Tibial artery (tissue), 4 donors: ENCODE measurements at regions not wholly inside any gene's neighbourhood (a gene's known extent, or its start where the extent isn't known, plus 50 kb on each side); places are given as distances from the start of the nearest gene placed in this dataset.

Source experiments
- DNase-seq, 2 donors: peaks; one replicate each; pipeline ENCODE4 v3.0.0-alpha.2; 2019
- H3K27ac ChIP-seq, 2 donors: fragments of 200-600 bp; sonication (generic) in 1 of 2; 1 replicate in 1 of 2; 2 replicates in 1 of 2; pipeline ENCODE4 v1.5.1; 2018 to 2019; ENCODE audit warnings: mild to moderate bottlenecking in 1 of 2
- H3K27me3 ChIP-seq, 2 donors: fragments of 200-600 bp; sonication (generic) in 1 of 2; one replicate each; pipeline versions ENCODE4 v1.5.1 to v1.6.0; 2016 to 2019
- H3K36me3 ChIP-seq, 3 donors: fragments of 200-600 bp; sonication (generic) in 2 of 3; one replicate each; pipeline ENCODE4 v1.5.1; 2016 to 2019; ENCODE audit warnings: mild to moderate bottlenecking in 2 of 3
- H3K4me1 ChIP-seq, 4 donors: fragments of 200-600 bp; sonication (generic) in 2 of 4; 1 replicate in 3 of 4; 2 replicates in 1 of 4; pipeline ENCODE4 v1.5.1; 2016 to 2019
- H3K4me3 ChIP-seq, 2 donors: fragments of 200-600 bp; sonication (generic) in 1 of 2; 1 replicate in 1 of 2; 2 replicates in 1 of 2; pipeline ENCODE4 v1.5.1; 2018 to 2019; ENCODE audit warnings: mild to moderate bottlenecking in 2 of 2
- H3K9me3 ChIP-seq, 3 donors: fragments of 200-600 bp; sonication (generic) in 1 of 3; one replicate each; pipeline ENCODE4 v1.5.1; 2016 to 2019
- intact Hi-C: fragments of 100-400 bp; cut with DNase I; formaldehyde crosslinking; loops from one replicate; pipeline ENCODE4 v1.15.0; 2023; ENCODE audit warnings: low total_unique reads
- TF ChIP-seq, protein P1 (sequence below), 2 experiments: fragments of 200-600 bp in 1 of 2; fragments of 450-650 bp in 1 of 2; IDR thresholded peaks; one replicate each; pipeline ENCODE4 v1.5.1; 2017 to 2019; ENCODE audit warnings: antibody characterized with exemption in 2 of 2, mild to moderate bottlenecking in 1 of 2, moderate library complexity in 1 of 2

DNA sequence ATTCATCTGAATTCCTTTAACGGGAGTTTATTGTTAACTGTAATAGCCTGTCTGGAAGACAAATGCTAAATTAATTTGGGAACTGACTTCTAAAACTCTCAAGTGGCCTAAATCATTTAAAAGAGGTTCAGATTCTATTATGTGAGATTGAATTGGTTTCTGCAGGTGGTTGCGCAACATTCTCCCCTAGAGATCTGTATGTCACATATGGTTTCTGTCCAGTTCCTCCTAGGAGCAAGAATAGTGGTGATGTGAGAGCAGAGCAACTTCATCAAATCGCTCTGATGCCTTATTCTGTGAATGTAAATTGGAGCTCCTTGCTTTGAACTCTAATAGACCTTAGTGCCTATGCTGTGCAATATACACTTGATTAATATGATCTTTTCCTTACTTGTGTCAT is 144.6 kb upstream of the GPR101 start:
- H3K9me3 ChIP-seq = no peaks in the 10 kb centered on the region
- no peak overlapping the region for H3K4me3 ChIP-seq
- H3K27me3 ChIP-seq = no peaks in the 10 kb centered on the region
- no peaks in the 10 kb centered on the region for H3K36me3 ChIP-seq
- intact Hi-C loops = no loop called here
- TF ChIP-seq, protein P1, sequence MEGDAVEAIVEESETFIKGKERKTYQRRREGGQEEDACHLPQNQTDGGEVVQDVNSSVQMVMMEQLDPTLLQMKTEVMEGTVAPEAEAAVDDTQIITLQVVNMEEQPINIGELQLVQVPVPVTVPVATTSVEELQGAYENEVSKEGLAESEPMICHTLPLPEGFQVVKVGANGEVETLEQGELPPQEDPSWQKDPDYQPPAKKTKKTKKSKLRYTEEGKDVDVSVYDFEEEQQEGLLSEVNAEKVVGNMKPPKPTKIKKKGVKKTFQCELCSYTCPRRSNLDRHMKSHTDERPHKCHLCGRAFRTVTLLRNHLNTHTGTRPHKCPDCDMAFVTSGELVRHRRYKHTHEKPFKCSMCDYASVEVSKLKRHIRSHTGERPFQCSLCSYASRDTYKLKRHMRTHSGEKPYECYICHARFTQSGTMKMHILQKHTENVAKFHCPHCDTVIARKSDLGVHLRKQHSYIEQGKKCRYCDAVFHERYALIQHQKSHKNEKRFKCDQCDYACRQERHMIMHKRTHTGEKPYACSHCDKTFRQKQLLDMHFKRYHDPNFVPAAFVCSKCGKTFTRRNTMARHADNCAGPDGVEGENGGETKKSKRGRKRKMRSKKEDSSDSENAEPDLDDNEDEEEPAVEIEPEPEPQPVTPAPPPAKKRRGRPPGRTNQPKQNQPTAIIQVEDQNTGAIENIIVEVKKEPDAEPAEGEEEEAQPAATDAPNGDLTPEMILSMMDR (IDR thresholded peaks at IDR 0.05) = no peak
- H3K27ac ChIP-seq = no peak overlapping the region
- DNase-seq = no peak
- no peaks in the 10 kb centered on the region for H3K4me1 ChIP-seq

DNA sequence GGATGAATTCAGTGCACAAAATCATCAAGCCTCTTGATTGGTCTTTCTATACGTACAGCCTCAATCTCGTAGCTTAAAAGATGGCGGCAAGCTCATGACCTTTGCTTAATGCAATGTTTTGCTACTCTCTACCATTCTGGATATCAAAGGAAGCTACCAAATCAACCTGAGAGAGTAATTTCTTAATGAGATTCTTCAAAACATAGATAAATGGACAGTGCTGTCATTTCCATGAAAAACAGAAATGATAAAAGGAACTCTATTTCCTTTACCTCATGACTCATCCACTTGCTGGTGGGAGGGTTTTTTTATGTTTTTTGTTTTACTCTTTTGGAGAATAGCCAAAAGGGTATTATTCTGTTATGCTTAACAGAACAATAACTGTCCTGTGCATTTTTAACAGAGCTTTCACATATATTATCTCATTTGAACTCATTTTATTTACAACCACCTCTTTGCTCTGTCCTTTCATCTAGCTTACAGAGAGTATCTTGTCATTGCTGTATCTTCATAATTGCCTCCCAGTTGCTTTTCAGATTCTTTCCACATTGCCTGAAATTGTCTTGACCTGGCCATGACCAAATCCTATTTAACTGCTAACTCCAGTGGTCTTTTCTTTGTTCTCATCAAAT is 138.6 kb upstream of the GPR101 start:
- Histone ChIP-seq H3K36me3 (no peaks in the 10 kb centered on the region), H3K4me3 (no peak overlapping the region), H3K27ac (no peak overlapping the region), H3K27me3 (no peaks in the 10 kb centered on the region), H3K4me1 (no peaks in the 10 kb centered on the region), H3K9me3 (no peaks in the 10 kb centered on the region)
- no peak for DNase-seq
- intact Hi-C loops = no loop called here
- TF ChIP-seq, protein P1 (IDR thresholded peaks at IDR 0.05) = no peak

DNA sequence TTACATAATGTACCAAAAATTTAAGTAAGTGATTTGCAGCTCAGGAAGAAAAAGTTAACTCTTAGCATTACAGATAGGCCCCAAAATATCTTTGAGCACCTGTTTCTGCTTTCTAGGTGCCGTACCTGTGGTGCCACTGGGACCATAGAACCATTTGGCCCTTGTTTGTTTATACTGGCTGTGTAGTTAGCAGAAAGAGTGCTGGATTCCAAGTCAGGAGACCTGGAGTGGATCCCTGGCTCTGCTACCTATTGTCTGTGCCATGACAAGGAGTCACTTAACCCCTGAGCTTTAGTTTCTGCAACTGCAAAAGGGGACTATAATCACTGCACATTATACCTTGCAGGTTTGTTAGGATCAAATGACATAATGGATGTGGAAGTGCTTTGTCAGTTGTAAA is 137.8 kb upstream of the GPR101 start:
- H3K4me3 ChIP-seq = no peak overlapping the region
- no peaks in the 10 kb centered on the region for H3K4me1 ChIP-seq
- no peaks in the 10 kb centered on the region for H3K36me3 ChIP-seq
- TF ChIP-seq, protein P1 (IDR thresholded peaks at IDR 0.05) = no peak
- no peak for DNase-seq
- H3K9me3 ChIP-seq = no peaks in the 10 kb centered on the region
- intact Hi-C loops = no loop called here
- no peaks in the 10 kb centered on the region for H3K27me3 ChIP-seq
- H3K27ac ChIP-seq = no peak overlapping the region

- no peaks in the 10 kb centered on the region for H3K36me3 ChIP-seq
- intact Hi-C loops = no loop called here
- TF ChIP-seq, protein P1 (IDR thresholded peaks at IDR 0.05) = no peak
- no peak for DNase-seq
- no peaks in the 10 kb centered on the region for H3K9me3 ChIP-seq
- H3K4me3 ChIP-seq = no peak overlapping the region
- H3K27me3 ChIP-seq = no peaks in the 10 kb centered on the region
- no peaks in the 10 kb centered on the region for H3K4me1 ChIP-seq
- H3K27ac ChIP-seq = no peak overlapping the region
Measured at GRCh38 chrX:137166591-137166990, 132.8 kb upstream of the GPR101 start.

DNA sequence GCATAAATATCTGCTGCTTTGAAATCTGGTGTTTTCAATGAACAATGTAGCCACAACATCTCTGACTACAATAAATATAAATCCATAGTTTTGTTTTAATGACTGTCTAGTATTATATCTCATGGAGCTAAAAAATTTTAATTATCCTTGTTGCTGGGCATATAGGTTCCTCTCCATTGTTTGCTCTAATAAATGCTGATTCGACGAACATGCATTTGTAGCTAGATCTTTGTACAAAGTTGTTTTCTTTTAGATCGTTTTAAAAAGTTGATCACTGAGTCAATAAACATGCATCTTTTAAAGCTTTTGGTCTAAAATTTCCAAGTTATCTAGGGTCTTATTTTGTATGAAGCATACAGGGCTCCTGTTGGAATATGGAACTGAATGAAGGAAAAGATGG is 130.5 kb upstream of the GPR101 start:
- Histone ChIP-seq H3K27ac (no peak overlapping the region), H3K4me1 (no peaks in the 10 kb centered on the region), H3K9me3 (no peaks in the 10 kb centered on the region), H3K36me3 (no peaks in the 10 kb centered on the region), H3K4me3 (no peak overlapping the region), H3K27me3 (no peaks in the 10 kb centered on the region)
- no peak for DNase-seq
- TF ChIP-seq, protein P1 (IDR thresholded peaks at IDR 0.05) = no peak
- intact Hi-C loops = no loop called here

DNA sequence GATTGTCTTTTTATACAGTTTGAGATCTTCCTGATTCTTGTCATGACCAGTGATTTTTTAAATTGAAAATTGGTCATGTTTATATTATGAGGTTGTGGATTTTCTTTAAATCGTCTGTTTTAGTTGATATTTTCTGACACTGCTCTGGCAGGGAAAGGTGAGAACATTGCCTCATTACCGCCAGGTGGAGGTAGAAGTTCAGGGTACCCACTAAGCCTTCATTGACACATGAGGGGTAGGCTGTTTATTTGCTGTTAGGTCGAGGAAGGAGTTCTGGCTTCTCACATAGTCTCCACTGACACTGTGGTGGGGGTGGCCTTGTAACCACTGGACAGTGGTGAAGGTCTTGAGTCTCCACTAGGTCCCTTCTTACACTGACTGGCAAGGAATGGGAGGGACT is 117.6 kb upstream of the GPR101 start:
- Histone ChIP-seq H3K36me3 (no peaks in the 10 kb centered on the region), H3K9me3 (no peaks in the 10 kb centered on the region), H3K4me1 (no peaks in the 10 kb centered on the region), H3K27ac (no peak overlapping the region), H3K4me3 (no peak overlapping the region), H3K27me3 (no peaks in the 10 kb centered on the region)
- no peak for DNase-seq
- TF ChIP-seq, protein P1 (IDR thresholded peaks at IDR 0.05) = no peak
- intact Hi-C loops = no loop called here
